GM12878 (cell line): ENCODE measurements at regions not wholly inside any gene's neighbourhood (a gene's known extent, or its start where the extent isn't known, plus 50 kb on each side); places are given as distances from the start of the nearest gene placed in this dataset.

Experiments used
- ATAC-seq: fragments of 200-7000 bp; cut with Tn5 transposase; 3 replicates; pipeline ENCODE4 v1.9.1; 2020; ENCODE audit warnings: mild to moderate bottlenecking, moderate library complexity
- BruUV-seq: library from RNA; stranded (reverse); fragments of 400-500 nt; replicated peaks from 2 replicates; lab custom pipeline; 2021; lab: Mats Ljungman, UMichigan
- CTCF ChIA-PET: fragments of 300-600 bp; sonication (Branson Sonifier 250); formaldehyde crosslinking; extraction: SDS; loops from one replicate; lab custom pipeline; 2021; ENCODE audit warnings: inconsistent platforms; lab: Yijun Ruan, JAX
- POLR2A ChIA-PET: fragments of 350-600 bp; formaldehyde crosslinking; extraction: SDS; loops from one replicate; lab custom pipeline; 2021; ENCODE audit warnings: inconsistent platforms; lab: Charles Lee
- RAD21 ChIA-PET: fragments of 300-600 bp; sonication (Branson Sonifier 250); formaldehyde crosslinking; loops from one replicate; lab custom pipeline; 2023; ENCODE audit warnings: antibody characterized with exemption; ENCODE audit not compliant: unreplicated experiment; lab: Charles Lee
- SMC1A ChIA-PET: fragments of 300-600 bp; sonication (Branson Sonifier 250); formaldehyde crosslinking; loops from one replicate; lab custom pipeline; 2023; ENCODE audit not compliant: unreplicated experiment, uncharacterized antibody; lab: Charles Lee
- DNase-seq: peaks from one replicate; pipeline ENCODE4 v3.0.0-alpha.2; 2011; ENCODE audit warnings: low read depth, low spot score
- FAIRE-seq: peaks from 3 replicates; lab custom pipeline; 2011; peaks lifted over from hg19 to GRCh38; lab: Jason Lieb, UNC
- H2AFZ ChIP-seq: 2 replicates; pipeline ENCODE4 v1.6.0; 2011; ENCODE audit warnings: low read depth, low read length, control low read depth; ENCODE audit not compliant: control insufficient read depth
- H3K27ac ChIP-seq: 2 replicates; pipeline ENCODE4 v1.5.1; 2011; ENCODE audit warnings: control low read depth; ENCODE audit not compliant: control insufficient read depth, insufficient read depth
- H3K27me3 ChIP-seq, 2 experiments: replicated peaks in 1 of 2; 2 replicates each; pipeline versions ENCODE4 v1.6.0 to v1.6.1; 2011; ENCODE audit warnings: low read length in 1 of 2; ENCODE audit not compliant: control insufficient read depth in 2 of 2, insufficient read depth in 2 of 2
- H3K36me3 ChIP-seq, 2 experiments: 2 replicates each; pipeline ENCODE4 v1.5.1; 2011; ENCODE audit warnings: low read length in 1 of 2; ENCODE audit not compliant: control insufficient read depth in 2 of 2, insufficient read depth in 2 of 2
- H3K4me1 ChIP-seq: 2 replicates; pipeline ENCODE4 v1.6.1; 2011; ENCODE audit warnings: mild to moderate bottlenecking, low read length, moderate library complexity, mixed read lengths; ENCODE audit not compliant: control insufficient read depth, insufficient read depth
- H3K4me2 ChIP-seq: 2 replicates; pipeline ENCODE4 v1.6.0; 2011; ENCODE audit warnings: control low read depth; ENCODE audit not compliant: control insufficient read depth, insufficient read depth
- H3K4me3 ChIP-seq: fragments of 200-600 bp; sonication (generic); 2 replicates; pipeline ENCODE4 v1.5.1; 2016
- H3K79me2 ChIP-seq: 2 replicates; pipeline ENCODE4 v1.6.0; 2011; ENCODE audit warnings: low read length; ENCODE audit not compliant: control insufficient read depth, insufficient read depth
- H3K9ac ChIP-seq: 2 replicates; pipeline ENCODE4 v1.8.0; 2011; ENCODE audit warnings: low read length, control low read depth, mixed read lengths; ENCODE audit not compliant: control insufficient read depth, insufficient read depth
- H3K9me3 ChIP-seq: replicated peaks from 3 replicates; pipeline ENCODE4 v1.5.1; 2011; ENCODE audit warnings: mild to moderate bottlenecking, low read length; ENCODE audit not compliant: control insufficient read depth, insufficient read depth
- H4K20me1 ChIP-seq: 2 replicates; pipeline ENCODE4 v1.6.0; 2011; ENCODE audit not compliant: control insufficient read depth, insufficient read depth
- FOS ChIP-seq: IDR thresholded peaks from 3 replicates; pipeline ENCODE4 v1.6.1; 2011; ENCODE audit warnings: borderline replicate concordance; ENCODE audit not compliant: insufficient read length; ENCODE audit errors: extremely low read depth
- FOXK2 ChIP-seq: fragments of 450-650 bp; IDR thresholded peaks from 2 replicates; pipeline ENCODE4 v1.6.1; 2017; ENCODE audit warnings: mild to moderate bottlenecking, moderate library complexity
- KDM1A ChIP-seq: fragments of 200-600 bp; sonication (generic); IDR thresholded peaks from 2 replicates; pipeline ENCODE4 v1.6.1; 2016; ENCODE audit warnings: borderline replicate concordance
- POLR2AphosphoS2 ChIP-seq: IDR thresholded peaks from 2 replicates; pipeline ENCODE4 v1.6.1; 2011; ENCODE audit warnings: low read depth, mild to moderate bottlenecking, low read length, improper control_type of control experiment, moderate library complexity
- REST ChIP-seq: IDR thresholded peaks from 2 replicates; pipeline ENCODE4 v1.6.1; 2012; ENCODE audit warnings: mild to moderate bottlenecking, low read depth, low read length
- RFX5 ChIP-seq: IDR thresholded peaks from 2 replicates; pipeline ENCODE4 v1.6.1; 2011; ENCODE audit warnings: low read depth, low read length, improper control_type of control experiment
- SMC3 ChIP-seq: IDR thresholded peaks from 2 replicates; pipeline ENCODE4 v1.6.1; 2011; ENCODE audit warnings: low read length, improper control_type of control experiment, borderline replicate concordance
- STAT1 ChIP-seq: fragments of 450-650 bp; conservative IDR thresholded peaks from 2 replicates; pipeline ENCODE4 v1.6.1; 2014; ENCODE audit warnings: antibody characterized with exemption, mild to moderate bottlenecking
- WGBS: methylation state at CpG from one replicate; pipeline ENCODE4 v1.1.6; 2016; ENCODE audit warnings: low lambda C conversion rate; ENCODE audit not compliant: insufficient replicate concordance, insufficient coverage; ENCODE audit errors: missing lambda C conversion rate; 5-methylcytosine and 5-hydroxymethylcytosine counted together
- in situ Hi-C: fragments of 300-500 bp; cut with MboI; formaldehyde crosslinking; loops from 9 replicates; pipeline ENCODE4 v1.14.3; 2018; ENCODE audit warnings: mixed read lengths
- intact Hi-C: fragments of 100-400 bp; cut with micrococcal nuclease; formaldehyde crosslinking; loops from one replicate; pipeline ENCODE4 v1.14.2; 2022; ENCODE audit not compliant: unreplicated experiment
- TF ChIP-seq, protein P1 (sequence below): fragments of 450-650 bp; formaldehyde crosslinking; IDR thresholded peaks from 2 replicates; pipeline ENCODE4 v1.5.0; 2022; ENCODE audit warnings: mild to moderate bottlenecking, missing genetic modification characterization
- TF ChIP-seq, protein P2 (sequence below): IDR thresholded peaks from 2 replicates; pipeline ENCODE4 v1.6.1; 2011; ENCODE audit warnings: low read depth, mild to moderate bottlenecking, low read length, moderate library complexity, borderline replicate concordance; ENCODE audit errors: extremely low read depth
- TF ChIP-seq, protein P3 (sequence below): fragments of 150-350 bp; IDR thresholded peaks from 2 replicates; pipeline ENCODE4 v1.6.1; 2016; ENCODE audit warnings: low read depth, low read length

DNA sequence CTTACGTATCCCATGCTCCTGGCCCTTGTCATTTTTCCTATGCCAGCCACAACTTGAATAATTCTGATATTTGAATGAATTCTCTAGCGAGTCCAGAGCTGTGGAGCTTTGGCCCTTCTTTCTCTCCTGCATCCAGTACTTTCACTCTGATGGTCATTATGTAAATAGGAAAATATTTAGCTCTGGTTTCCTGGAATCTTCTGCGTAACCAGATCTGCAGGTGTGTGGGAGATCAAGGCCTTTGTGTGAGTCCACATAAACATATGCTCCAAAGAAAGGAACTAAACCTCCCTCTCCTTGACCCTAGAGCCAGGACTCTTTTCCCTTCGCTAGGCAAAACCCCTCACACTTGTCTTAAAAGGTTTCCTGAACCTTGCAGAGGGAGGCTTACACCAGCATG is 132.5 kb upstream of the THBS1 start:
- H3K79me2 ChIP-seq, result no peaks in the 10 kb centered on the region
- SMC1A ChIA-PET, result interaction anchor here (1.4 kb wide), 1 partner anchor 12 kb away, joined by 3 read pairs; no protein-coding TSS in a partner anchor
- no peak for FAIRE-seq
- intact Hi-C loops, result no loop called here
- peaks cover 2% of the 10 kb centered on the region; the same call in 1 of the 2 replicates for H3K4me1 ChIP-seq
- 72% methylated on average over 4 of the region's 4 CpGs for WGBS
- no peaks in the 10 kb centered on the region for H3K36me3 ChIP-seq
- no peaks in the 10 kb centered on the region; the same call in 2 of the 3 replicates for H3K9me3 ChIP-seq
- TF ChIP-seq KDM1A, result no peak
- no peak for TF ChIP-seq SMC3
- no peak for TF ChIP-seq FOS
- no peak for TF ChIP-seq FOXK2
- TF ChIP-seq POLR2AphosphoS2, result no peak
- TF ChIP-seq, protein P1, sequence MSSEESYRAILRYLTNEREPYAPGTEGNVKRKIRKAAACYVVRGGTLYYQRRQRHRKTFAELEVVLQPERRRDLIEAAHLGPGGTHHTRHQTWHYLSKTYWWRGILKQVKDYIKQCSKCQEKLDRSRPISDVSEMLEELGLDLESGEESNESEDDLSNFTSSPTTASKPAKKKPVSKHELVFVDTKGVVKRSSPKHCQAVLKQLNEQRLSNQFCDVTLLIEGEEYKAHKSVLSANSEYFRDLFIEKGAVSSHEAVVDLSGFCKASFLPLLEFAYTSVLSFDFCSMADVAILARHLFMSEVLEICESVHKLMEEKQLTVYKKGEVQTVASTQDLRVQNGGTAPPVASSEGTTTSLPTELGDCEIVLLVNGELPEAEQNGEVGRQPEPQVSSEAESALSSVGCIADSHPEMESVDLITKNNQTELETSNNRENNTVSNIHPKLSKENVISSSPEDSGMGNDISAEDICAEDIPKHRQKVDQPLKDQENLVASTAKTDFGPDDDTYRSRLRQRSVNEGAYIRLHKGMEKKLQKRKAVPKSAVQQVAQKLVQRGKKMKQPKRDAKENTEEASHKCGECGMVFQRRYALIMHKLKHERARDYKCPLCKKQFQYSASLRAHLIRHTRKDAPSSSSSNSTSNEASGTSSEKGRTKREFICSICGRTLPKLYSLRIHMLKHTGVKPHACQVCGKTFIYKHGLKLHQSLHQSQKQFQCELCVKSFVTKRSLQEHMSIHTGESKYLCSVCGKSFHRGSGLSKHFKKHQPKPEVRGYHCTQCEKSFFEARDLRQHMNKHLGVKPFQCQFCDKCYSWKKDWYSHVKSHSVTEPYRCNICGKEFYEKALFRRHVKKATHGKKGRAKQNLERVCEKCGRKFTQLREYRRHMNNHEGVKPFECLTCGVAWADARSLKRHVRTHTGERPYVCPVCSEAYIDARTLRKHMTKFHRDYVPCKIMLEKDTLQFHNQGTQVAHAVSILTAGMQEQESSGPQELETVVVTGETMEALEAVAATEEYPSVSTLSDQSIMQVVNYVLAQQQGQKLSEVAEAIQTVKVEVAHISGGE, result no peak
- no peak for TF ChIP-seq RFX5
- no peak for TF ChIP-seq REST
- TF ChIP-seq, protein P2, sequence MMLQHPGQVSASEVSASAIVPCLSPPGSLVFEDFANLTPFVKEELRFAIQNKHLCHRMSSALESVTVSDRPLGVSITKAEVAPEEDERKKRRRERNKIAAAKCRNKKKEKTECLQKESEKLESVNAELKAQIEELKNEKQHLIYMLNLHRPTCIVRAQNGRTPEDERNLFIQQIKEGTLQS, result no peak
- no peak for TF ChIP-seq STAT1
- TF ChIP-seq, protein P3, sequence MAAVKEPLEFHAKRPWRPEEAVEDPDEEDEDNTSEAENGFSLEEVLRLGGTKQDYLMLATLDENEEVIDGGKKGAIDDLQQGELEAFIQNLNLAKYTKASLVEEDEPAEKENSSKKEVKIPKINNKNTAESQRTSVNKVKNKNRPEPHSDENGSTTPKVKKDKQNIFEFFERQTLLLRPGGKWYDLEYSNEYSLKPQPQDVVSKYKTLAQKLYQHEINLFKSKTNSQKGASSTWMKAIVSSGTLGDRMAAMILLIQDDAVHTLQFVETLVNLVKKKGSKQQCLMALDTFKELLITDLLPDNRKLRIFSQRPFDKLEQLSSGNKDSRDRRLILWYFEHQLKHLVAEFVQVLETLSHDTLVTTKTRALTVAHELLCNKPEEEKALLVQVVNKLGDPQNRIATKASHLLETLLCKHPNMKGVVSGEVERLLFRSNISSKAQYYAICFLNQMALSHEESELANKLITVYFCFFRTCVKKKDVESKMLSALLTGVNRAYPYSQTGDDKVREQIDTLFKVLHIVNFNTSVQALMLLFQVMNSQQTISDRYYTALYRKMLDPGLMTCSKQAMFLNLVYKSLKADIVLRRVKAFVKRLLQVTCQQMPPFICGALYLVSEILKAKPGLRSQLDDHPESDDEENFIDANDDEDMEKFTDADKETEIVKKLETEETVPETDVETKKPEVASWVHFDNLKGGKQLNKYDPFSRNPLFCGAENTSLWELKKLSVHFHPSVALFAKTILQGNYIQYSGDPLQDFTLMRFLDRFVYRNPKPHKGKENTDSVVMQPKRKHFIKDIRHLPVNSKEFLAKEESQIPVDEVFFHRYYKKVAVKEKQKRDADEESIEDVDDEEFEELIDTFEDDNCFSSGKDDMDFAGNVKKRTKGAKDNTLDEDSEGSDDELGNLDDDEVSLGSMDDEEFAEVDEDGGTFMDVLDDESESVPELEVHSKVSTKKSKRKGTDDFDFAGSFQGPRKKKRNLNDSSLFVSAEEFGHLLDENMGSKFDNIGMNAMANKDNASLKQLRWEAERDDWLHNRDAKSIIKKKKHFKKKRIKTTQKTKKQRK, result no peak
- TF ChIP-seq, all 136 proteins: peak for 0
- no peak overlapping the region for H3K9ac ChIP-seq
- in situ Hi-C loops, result no loop called here
- H3K4me2 ChIP-seq, result no peak overlapping the region
- H4K20me1 ChIP-seq, result no peaks in the 10 kb centered on the region
- ATAC-seq, result no peak
- no peak overlapping the region for H3K4me3 ChIP-seq
- H3K27ac ChIP-seq, result no peak overlapping the region
- no peak overlapping the region for H2AFZ ChIP-seq
- no peak for DNase-seq
- CTCF ChIA-PET, result interaction anchor here (0.6 to 1.0 kb wide), 2 partner anchors 31 to 171 kb away, joined by 3 to 6 read pairs; no protein-coding TSS in a partner anchor
- H3K27me3 ChIP-seq, result no peaks in the 10 kb centered on the region
- POLR2A ChIA-PET, result no interaction called here
- RAD21 ChIA-PET, result no interaction called here
- BruUV-seq, result no TSS peak
